Activated naive CD8-positive, alpha-beta T cell treated with anti-CD3 and anti-CD28 coated beads, Interleukin-2, amount 10 ng/mL, durations not matched to agents 7 days and 5 days (primary cell): ENCODE measurements at regions not wholly inside any gene's neighbourhood (a gene's known extent, or its start where the extent isn't known, plus 50 kb on each side); places are given as distances from the start of the nearest gene placed in this dataset.
A peak's percentile ranks its signal among the peaks of the same experiment; 100 is the strongest.

Source experiments
- ATAC-seq: fragments of 150-1000 bp; cut with Tn5 transposase; one replicate; pipeline ENCODE4 v1.10.0; 2021; ENCODE audit warnings: low read depth, moderate library complexity
- POLR2A ChIA-PET: fragments of 350-600 bp; sonication (Branson Sonifier 250); formaldehyde crosslinking; loops from one replicate; lab custom pipeline; 2021; ENCODE audit warnings: antibody characterized with exemption; lab: Charles Lee
- DNase-seq: peaks from one replicate; pipeline ENCODE4 v3.0.0; 2021
- H3K27ac Mint-ChIP-seq: one replicate; pipeline ENCODE4 v1.8.0; 2022; ENCODE audit warnings: mild to moderate bottlenecking, mixed read lengths
- H3K27me3 Mint-ChIP-seq: one replicate; pipeline ENCODE4 v1.8.0; 2022; ENCODE audit warnings: mild to moderate bottlenecking, moderate library complexity, mixed read lengths
- H3K36me3 Mint-ChIP-seq: one replicate; pipeline ENCODE4 v1.8.0; 2021; ENCODE audit warnings: mild to moderate bottlenecking, mixed read lengths
- H3K4me1 Mint-ChIP-seq: one replicate; pipeline ENCODE4 v1.8.0; 2021; ENCODE audit warnings: mixed read lengths
- H3K4me3 Mint-ChIP-seq: one replicate; pipeline ENCODE4 v1.8.0; 2022; ENCODE audit warnings: mild to moderate bottlenecking, moderate library complexity, mixed read lengths
- H3K9me3 Mint-ChIP-seq: one replicate; pipeline ENCODE4 v1.8.0; 2021; ENCODE audit warnings: mixed read lengths

- H3K4me3 Mint-ChIP-seq: peak overlapping the region; percentile 84
- H3K27ac Mint-ChIP-seq: peak overlapping the region; percentile 97
- H3K36me3 Mint-ChIP-seq: peaks cover 21% of the 10 kb centered on the region
- H3K4me1 Mint-ChIP-seq: peaks cover 77% of the 10 kb centered on the region
- POLR2A ChIA-PET: interaction anchor here (0.6 to 8.6 kb wide), 18 partner anchors 9 to 197 kb away, joined by 3 to 256 read pairs (median 6); partner anchors contain the start of genes FAM98B and RASGRP1
- peak; percentile 54 for DNase-seq
- no peaks in the 10 kb centered on the region for H3K9me3 Mint-ChIP-seq
- ATAC-seq: peak; percentile 61
- H3K27me3 Mint-ChIP-seq: no peaks in the 10 kb centered on the region
These were observed 86.9 kb upstream of the RASGRP1 start for GRCh38 chr15:38651328-38652038.

GRCh38 chr15:38652183-38652794 lies 87.7 kb upstream of the RASGRP1 start:
- H3K36me3 Mint-ChIP-seq: peaks cover 21% of the 10 kb centered on the region
- DNase-seq (no peak), ATAC-seq (peak; percentile 15)
- peak overlapping the region; percentile 97 for H3K27ac Mint-ChIP-seq
- H3K27me3 Mint-ChIP-seq: no peaks in the 10 kb centered on the region
- peak overlapping the region; percentile 84 for H3K4me3 Mint-ChIP-seq
- peaks cover 74% of the 10 kb centered on the region for H3K4me1 Mint-ChIP-seq
- POLR2A ChIA-PET: interaction anchor here (0.8 to 8.6 kb wide), 17 partner anchors 10 to 198 kb away, joined by 3 to 256 read pairs (median 9); partner anchors contain the start of genes FAM98B and RASGRP1
- no peaks in the 10 kb centered on the region for H3K9me3 Mint-ChIP-seq

GRCh38 chr15:38652998-38653397 lies 88.4 kb upstream of the RASGRP1 start:
- ATAC-seq: peak; percentile 72
- no peaks in the 10 kb centered on the region for H3K27me3 Mint-ChIP-seq
- POLR2A ChIA-PET: interaction anchor here (0.7 to 8.6 kb wide), 17 partner anchors 10 to 199 kb away, joined by 3 to 256 read pairs (median 9); partner anchors contain the start of genes FAM98B and RASGRP1
- H3K36me3 Mint-ChIP-seq: peaks cover 21% of the 10 kb centered on the region
- H3K27ac Mint-ChIP-seq: peak overlapping the region; percentile 97
- H3K4me3 Mint-ChIP-seq: peak overlapping the region; percentile 84
- H3K9me3 Mint-ChIP-seq: no peaks in the 10 kb centered on the region
- DNase-seq: peak; percentile 74
- H3K4me1 Mint-ChIP-seq: peaks cover 72% of the 10 kb centered on the region

GRCh38 chr15:38658431-38658830 lies 93.8 kb upstream of the RASGRP1 start:
- Mint-ChIP-seq H3K9me3 (no peaks in the 10 kb centered on the region), H3K4me3 (no peak overlapping the region), H3K27me3 (no peaks in the 10 kb centered on the region), H3K4me1 (peaks cover 59% of the 10 kb centered on the region), H3K36me3 (peaks cover 20% of the 10 kb centered on the region), H3K27ac (peak overlapping the region; percentile 1)
- ATAC-seq: no peak
- POLR2A ChIA-PET: interaction anchor here (0.8 to 1.5 kb wide), 2 partner anchors 95 to 97 kb away, joined by 3 to 5 read pairs; no protein-coding TSS in a partner anchor
- DNase-seq: no peak

- DNase-seq: no peak
- Mint-ChIP-seq H3K27ac (peak overlapping the region; percentile 66), H3K27me3 (no peaks in the 10 kb centered on the region), H3K9me3 (no peaks in the 10 kb centered on the region), H3K4me3 (peak overlapping the region; percentile 29), H3K36me3 (peaks cover 14% of the 10 kb centered on the region), H3K4me1 (peaks cover 56% of the 10 kb centered on the region)
- peak; percentile 68 for ATAC-seq
- POLR2A ChIA-PET: interaction anchor here (2.1 to 2.5 kb wide), 2 partner anchors 10 to 97 kb away, joined by 6 to 25 read pairs; no protein-coding TSS in a partner anchor
These were observed 96.1 kb upstream of the RASGRP1 start for GRCh38 chr15:38660738-38661137.

- Mint-ChIP-seq H3K4me1 (peaks cover 58% of the 10 kb centered on the region), H3K9me3 (no peaks in the 10 kb centered on the region), H3K27ac (no peak overlapping the region), H3K36me3 (peaks cover 16% of the 10 kb centered on the region), H3K27me3 (no peaks in the 10 kb centered on the region), H3K4me3 (no peak overlapping the region)
- ATAC-seq: no peak
- POLR2A ChIA-PET: interaction anchor here (0.6 to 3.0 kb wide), 8 partner anchors 8 to 99 kb away, joined by 3 to 34 read pairs (median 4); no protein-coding TSS in a partner anchor
- DNase-seq: no peak
These were observed 97.6 kb upstream of the RASGRP1 start for GRCh38 chr15:38662033-38662802.

- ATAC-seq (no peak), DNase-seq (no peak)
- POLR2A ChIA-PET: interaction anchor here (0.7 to 3.0 kb wide), 4 partner anchors 8 to 97 kb away, joined by 3 to 34 read pairs (median 4); no protein-coding TSS in a partner anchor
- Mint-ChIP-seq H3K27me3 (no peaks in the 10 kb centered on the region), H3K4me3 (no peak overlapping the region), H3K36me3 (peaks cover 22% of the 10 kb centered on the region), H3K27ac (no peak overlapping the region), H3K9me3 (no peaks in the 10 kb centered on the region), H3K4me1 (peaks cover 61% of the 10 kb centered on the region)
These were observed 98.2 kb upstream of the RASGRP1 start for GRCh38 chr15:38662805-38663204.

GRCh38 chr15:38665586-38666305 lies 101.1 kb upstream of the RASGRP1 start:
- DNase-seq: no peak
- peaks cover 18% of the 10 kb centered on the region for H3K36me3 Mint-ChIP-seq
- ATAC-seq: no peak
- no peaks in the 10 kb centered on the region for H3K27me3 Mint-ChIP-seq
- H3K4me3 Mint-ChIP-seq: peak overlapping the region; percentile 38
- no peaks in the 10 kb centered on the region for H3K9me3 Mint-ChIP-seq
- peak overlapping the region; percentile 22 for H3K27ac Mint-ChIP-seq
- peaks cover 67% of the 10 kb centered on the region for H3K4me1 Mint-ChIP-seq
- POLR2A ChIA-PET: interaction anchor here (0.6 to 1.4 kb wide), 4 partner anchors 13 to 106 kb away, joined by 3 to 9 read pairs (median 3); no protein-coding TSS in a partner anchor

- Mint-ChIP-seq H3K4me3 (peak overlapping the region; percentile 43), H3K4me1 (peaks cover 72% of the 10 kb centered on the region), H3K36me3 (peaks cover 18% of the 10 kb centered on the region), H3K27me3 (no peaks in the 10 kb centered on the region), H3K9me3 (no peaks in the 10 kb centered on the region), H3K27ac (peak overlapping the region; percentile 86)
- ATAC-seq (peak; percentile 14), DNase-seq (no peak)
- POLR2A ChIA-PET: interaction anchor here (1.8 to 9.5 kb wide), 2 partner anchors 15 to 103 kb away, joined by 9 to 133 read pairs; partner anchors contain the start of gene RASGRP1
These were observed 102.4 kb upstream of the RASGRP1 start for GRCh38 chr15:38666865-38667510.

- Mint-ChIP-seq H3K27ac (peak overlapping the region; percentile 86), H3K9me3 (no peaks in the 10 kb centered on the region), H3K4me3 (peak overlapping the region; percentile 11), H3K4me1 (peaks cover 79% of the 10 kb centered on the region), H3K36me3 (peaks cover 18% of the 10 kb centered on the region), H3K27me3 (no peaks in the 10 kb centered on the region)
- ATAC-seq (no peak), DNase-seq (no peak)
- POLR2A ChIA-PET: interaction anchor here (1.0 to 9.5 kb wide), 4 partner anchors 9 to 104 kb away, joined by 3 to 133 read pairs (median 48); partner anchors contain the start of gene RASGRP1
These were observed 103.6 kb upstream of the RASGRP1 start for GRCh38 chr15:38667890-38668850.

- Mint-ChIP-seq H3K9me3 (no peaks in the 10 kb centered on the region), H3K27me3 (no peaks in the 10 kb centered on the region), H3K36me3 (peaks cover 18% of the 10 kb centered on the region), H3K27ac (no peak overlapping the region), H3K4me1 (peaks cover 81% of the 10 kb centered on the region), H3K4me3 (no peak overlapping the region)
- ATAC-seq (no peak), DNase-seq (no peak)
- POLR2A ChIA-PET: interaction anchor here (4.4 to 9.5 kb wide), 4 partner anchors 9 to 106 kb away, joined by 25 to 133 read pairs (median 75); partner anchors contain the start of gene RASGRP1
These were observed 104.3 kb upstream of the RASGRP1 start for GRCh38 chr15:38668898-38669391.
